Peyer's patch (tissue), 4 donors: ENCODE measurements at regions not wholly inside any gene's neighbourhood (a gene's known extent, or its start where the extent isn't known, plus 50 kb on each side); places are given as distances from the start of the nearest gene placed in this dataset.

Experiments
- POLR2A ChIP-seq, 2 donors: fragments of 450-650 bp; IDR thresholded peaks; one replicate each; pipeline ENCODE4 v1.5.1; 2017; ENCODE audit warnings: antibody characterized with exemption in 2 of 2, mild to moderate bottlenecking in 2 of 2, moderate library complexity in 2 of 2
- TF ChIP-seq, protein P1 (sequence below), 6 experiments: fragments of 450-650 bp in 4 of 6; fragments of 200-600 bp in 2 of 6; sonication (generic) in 1 of 6; IDR thresholded peaks; one replicate each; pipeline ENCODE4 v1.5.1; 2017 to 2019; ENCODE audit warnings: antibody characterized with exemption in 6 of 6, mild to moderate bottlenecking in 3 of 6, moderate library complexity in 1 of 6

DNA sequence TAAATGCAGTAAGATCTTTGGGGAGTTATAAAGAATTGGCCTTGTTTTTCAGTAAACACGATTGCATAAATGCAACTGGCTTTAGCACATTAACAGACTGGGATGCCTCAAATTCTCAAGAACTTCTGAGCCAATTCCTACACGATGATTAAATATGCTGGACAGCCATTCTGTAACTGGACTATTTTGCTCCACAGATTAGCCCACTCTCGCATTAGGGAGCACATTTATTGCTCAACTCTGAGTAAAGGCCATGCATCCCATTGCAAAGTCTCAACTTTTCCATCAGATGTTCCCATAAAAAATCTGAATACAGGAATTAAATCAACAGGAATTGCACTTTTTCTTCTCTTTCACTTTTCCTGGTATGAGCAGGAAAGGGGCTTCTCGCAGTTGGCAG is 66.7 kb upstream of the PRICKLE2 start:
- TF ChIP-seq, protein P1, sequence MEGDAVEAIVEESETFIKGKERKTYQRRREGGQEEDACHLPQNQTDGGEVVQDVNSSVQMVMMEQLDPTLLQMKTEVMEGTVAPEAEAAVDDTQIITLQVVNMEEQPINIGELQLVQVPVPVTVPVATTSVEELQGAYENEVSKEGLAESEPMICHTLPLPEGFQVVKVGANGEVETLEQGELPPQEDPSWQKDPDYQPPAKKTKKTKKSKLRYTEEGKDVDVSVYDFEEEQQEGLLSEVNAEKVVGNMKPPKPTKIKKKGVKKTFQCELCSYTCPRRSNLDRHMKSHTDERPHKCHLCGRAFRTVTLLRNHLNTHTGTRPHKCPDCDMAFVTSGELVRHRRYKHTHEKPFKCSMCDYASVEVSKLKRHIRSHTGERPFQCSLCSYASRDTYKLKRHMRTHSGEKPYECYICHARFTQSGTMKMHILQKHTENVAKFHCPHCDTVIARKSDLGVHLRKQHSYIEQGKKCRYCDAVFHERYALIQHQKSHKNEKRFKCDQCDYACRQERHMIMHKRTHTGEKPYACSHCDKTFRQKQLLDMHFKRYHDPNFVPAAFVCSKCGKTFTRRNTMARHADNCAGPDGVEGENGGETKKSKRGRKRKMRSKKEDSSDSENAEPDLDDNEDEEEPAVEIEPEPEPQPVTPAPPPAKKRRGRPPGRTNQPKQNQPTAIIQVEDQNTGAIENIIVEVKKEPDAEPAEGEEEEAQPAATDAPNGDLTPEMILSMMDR (IDR thresholded peaks at IDR 0.05): no peak
- TF ChIP-seq POLR2A (IDR thresholded peaks at IDR 0.05): no peak
